ENCODE measurements at regions not wholly inside any gene's neighbourhood (a gene's known extent, or its start where the extent isn't known, plus 50 kb on each side); places are given as distances from the start of the nearest gene placed in this dataset.

GRCh38 chr3:145176907-145177306 lies 984.1 kb downstream of the PLOD2 start:
- no peaks in the 10 kb centered on the region for H3K27me3 ChIP-seq
- H3K27ac ChIP-seq, result no peak overlapping the region
- intact Hi-C loops (cut with DNase I), result no loop called here
- TF ChIP-seq, protein P1, sequence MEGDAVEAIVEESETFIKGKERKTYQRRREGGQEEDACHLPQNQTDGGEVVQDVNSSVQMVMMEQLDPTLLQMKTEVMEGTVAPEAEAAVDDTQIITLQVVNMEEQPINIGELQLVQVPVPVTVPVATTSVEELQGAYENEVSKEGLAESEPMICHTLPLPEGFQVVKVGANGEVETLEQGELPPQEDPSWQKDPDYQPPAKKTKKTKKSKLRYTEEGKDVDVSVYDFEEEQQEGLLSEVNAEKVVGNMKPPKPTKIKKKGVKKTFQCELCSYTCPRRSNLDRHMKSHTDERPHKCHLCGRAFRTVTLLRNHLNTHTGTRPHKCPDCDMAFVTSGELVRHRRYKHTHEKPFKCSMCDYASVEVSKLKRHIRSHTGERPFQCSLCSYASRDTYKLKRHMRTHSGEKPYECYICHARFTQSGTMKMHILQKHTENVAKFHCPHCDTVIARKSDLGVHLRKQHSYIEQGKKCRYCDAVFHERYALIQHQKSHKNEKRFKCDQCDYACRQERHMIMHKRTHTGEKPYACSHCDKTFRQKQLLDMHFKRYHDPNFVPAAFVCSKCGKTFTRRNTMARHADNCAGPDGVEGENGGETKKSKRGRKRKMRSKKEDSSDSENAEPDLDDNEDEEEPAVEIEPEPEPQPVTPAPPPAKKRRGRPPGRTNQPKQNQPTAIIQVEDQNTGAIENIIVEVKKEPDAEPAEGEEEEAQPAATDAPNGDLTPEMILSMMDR (IDR thresholded peaks at IDR 0.05), result no peak
- H3K9me3 ChIP-seq, result no peaks in the 10 kb centered on the region
- H3K4me1 ChIP-seq, result no peaks in the 10 kb centered on the region
- H3K4me3 ChIP-seq, result no peak overlapping the region
- DNase-seq (no peak), ATAC-seq (no peak)
- no peaks in the 10 kb centered on the region for H3K36me3 ChIP-seq

DNA sequence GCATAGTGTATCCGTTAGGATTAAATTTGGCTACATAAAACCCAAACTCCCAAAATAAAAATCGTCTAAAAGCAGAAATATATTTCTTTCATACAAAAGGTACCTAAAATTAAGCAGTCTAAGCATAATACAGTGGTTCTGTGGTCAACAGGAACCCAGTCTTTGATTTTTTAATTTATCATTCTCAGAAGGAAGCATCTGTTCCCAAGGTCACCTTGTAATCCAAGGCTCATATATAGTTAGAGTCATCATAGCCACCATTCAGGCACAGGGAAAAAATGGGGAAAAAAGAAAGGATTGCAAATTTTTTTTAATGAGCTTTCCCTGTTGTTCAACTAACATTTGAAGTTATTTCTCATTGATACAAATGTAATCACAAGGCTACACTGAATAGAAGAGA lies 983.2 kb downstream of the PLOD2 start:
- no peak for DNase-seq
- ATAC-seq, result no peak
- Histone ChIP-seq H3K9me3 (no peaks in the 10 kb centered on the region), H3K4me3 (no peak overlapping the region), H3K4me1 (no peaks in the 10 kb centered on the region), H3K27me3 (no peaks in the 10 kb centered on the region), H3K36me3 (no peaks in the 10 kb centered on the region), H3K27ac (no peak overlapping the region)
- TF ChIP-seq, protein P1 (IDR thresholded peaks at IDR 0.05), result no peak
- intact Hi-C loops (cut with DNase I), result no loop called here

DNA sequence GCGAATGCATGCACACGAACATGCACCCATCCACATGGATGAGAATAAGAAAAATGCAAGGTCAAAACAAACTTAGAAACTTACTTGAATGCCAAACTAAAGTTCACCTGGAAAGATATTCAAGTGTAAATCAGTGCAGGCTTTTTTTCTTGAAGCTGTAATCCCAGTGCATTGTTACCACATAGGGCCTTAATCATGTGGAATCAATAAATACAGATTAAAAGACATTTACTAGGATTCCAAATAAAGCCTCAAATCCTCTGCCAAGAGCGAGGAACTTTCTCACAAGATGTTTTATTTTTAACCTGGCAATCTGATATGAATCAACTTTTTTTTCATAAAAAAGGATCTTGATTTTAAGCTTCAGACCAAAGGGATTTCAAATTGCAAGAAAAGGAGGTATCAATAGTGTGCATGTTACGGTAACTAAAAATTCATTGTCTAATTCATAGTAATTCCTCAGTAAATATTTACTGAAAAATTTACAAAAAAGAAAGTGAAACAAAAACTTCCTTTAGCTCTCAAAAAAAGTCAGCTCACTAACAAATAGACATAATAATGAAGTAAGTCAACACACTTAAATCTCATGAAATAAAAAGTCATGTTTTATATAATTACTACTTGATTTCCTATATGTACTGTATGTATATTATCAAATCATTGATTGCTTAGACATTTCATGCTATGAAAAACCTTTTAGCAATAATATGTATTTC lies 978.6 kb downstream of the PLOD2 start:
- Histone ChIP-seq H3K36me3 (no peaks in the 10 kb centered on the region), H3K4me1 (no peaks in the 10 kb centered on the region), H3K4me3 (no peak overlapping the region), H3K9me3 (no peaks in the 10 kb centered on the region), H3K27me3 (no peaks in the 10 kb centered on the region), H3K27ac (no peak overlapping the region)
- intact Hi-C loops (cut with DNase I), result no loop called here
- TF ChIP-seq, protein P1 (IDR thresholded peaks at IDR 0.05), result no peak
- DNase-seq (no peak), ATAC-seq (no peak)

GRCh38 chr3:145183261-145183660 lies 977.7 kb downstream of the PLOD2 start:
- H3K9me3 ChIP-seq, result no peaks in the 10 kb centered on the region
- ATAC-seq (no peak), DNase-seq (peak in 1 of 4 donors; percentile 3)
- TF ChIP-seq, protein P1 (IDR thresholded peaks at IDR 0.05), result no peak
- H3K27ac ChIP-seq, result no peak overlapping the region
- H3K36me3 ChIP-seq, result no peaks in the 10 kb centered on the region
- H3K27me3 ChIP-seq, result no peaks in the 10 kb centered on the region
- no peaks in the 10 kb centered on the region for H3K4me1 ChIP-seq
- intact Hi-C loops (cut with DNase I), result no loop called here
- H3K4me3 ChIP-seq, result no peak overlapping the region

DNA sequence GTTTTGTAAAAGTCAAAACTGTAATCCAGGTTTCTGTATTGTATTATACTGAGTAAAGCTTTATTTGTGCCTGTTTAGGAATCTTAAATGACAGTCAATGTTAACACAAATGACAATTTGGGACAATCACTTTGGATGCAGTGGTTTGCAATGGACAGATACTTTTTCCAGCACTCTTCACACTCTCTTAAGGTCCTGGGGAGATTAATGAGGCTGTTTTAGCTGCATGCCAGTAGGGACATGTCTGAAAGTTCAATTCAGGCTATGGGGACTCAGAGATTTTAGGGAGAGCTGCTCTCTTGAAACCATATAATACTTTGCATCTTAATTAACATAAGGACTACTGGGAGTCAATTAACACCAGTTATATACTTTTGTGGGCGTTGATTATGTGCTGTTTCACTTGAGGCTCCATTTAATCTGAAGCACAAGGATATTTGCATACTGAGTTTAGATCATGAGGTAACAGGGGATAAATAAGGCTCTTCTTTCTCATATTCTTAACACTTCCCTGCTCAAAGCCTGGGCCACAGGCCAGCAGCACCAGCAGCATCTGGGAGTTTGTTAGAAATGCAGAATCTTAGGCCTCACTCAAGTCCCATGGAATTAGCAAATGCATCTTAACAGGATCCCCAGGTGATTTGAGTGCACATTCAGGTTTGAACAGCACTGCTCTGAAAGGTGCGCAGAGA lies 972.8 kb downstream of the PLOD2 start:
- no peak overlapping the region for H3K4me3 ChIP-seq
- no peak overlapping the region for H3K27ac ChIP-seq
- H3K4me1 ChIP-seq, result no peaks in the 10 kb centered on the region
- DNase-seq (no peak), ATAC-seq (no peak)
- H3K9me3 ChIP-seq, result no peaks in the 10 kb centered on the region
- TF ChIP-seq, protein P1 (IDR thresholded peaks at IDR 0.05), result no peak
- H3K36me3 ChIP-seq, result no peaks in the 10 kb centered on the region
- no peaks in the 10 kb centered on the region for H3K27me3 ChIP-seq
- intact Hi-C loops (cut with DNase I), result no loop called here

Measured in left lung (tissue), 4 donors.